Mesendoderm (in vitro differentiated cells): ENCODE measurements at regions not wholly inside any gene's neighbourhood (a gene's known extent, or its start where the extent isn't known, plus 50 kb on each side); places are given as distances from the start of the nearest gene placed in this dataset.

Experiments
- DNase-seq: peaks from one replicate; pipeline ENCODE4 v3.0.0; 2013
- H2AK5ac ChIP-seq: 2 replicates; pipeline ENCODE4 v1.6.1; 2013; ENCODE audit warnings: low read length, inconsistent platforms
- H2BK120ac ChIP-seq: 2 replicates; pipeline ENCODE4 v1.6.1; 2013; ENCODE audit warnings: low read depth, mild to moderate bottlenecking, low read length, moderate library complexity, mixed read lengths
- H2BK15ac ChIP-seq: replicated peaks from 2 replicates; pipeline ENCODE4 v1.6.1; 2013; ENCODE audit warnings: low read depth, mild to moderate bottlenecking, moderate library complexity
- H2BK5ac ChIP-seq: 2 replicates; pipeline ENCODE4 v1.6.1; 2013; ENCODE audit warnings: low read length, inconsistent platforms
- H3K18ac ChIP-seq: 2 replicates; pipeline ENCODE4 v1.6.1; 2013; ENCODE audit warnings: mild to moderate bottlenecking, low read length, mixed read lengths
- H3K23ac ChIP-seq: one replicate; pipeline ENCODE4 v1.6.1; 2013; ENCODE audit warnings: low read length
- H3K27ac ChIP-seq: 2 replicates; pipeline ENCODE4 v1.5.1; 2013; ENCODE audit warnings: low read depth, mild to moderate bottlenecking, inconsistent platforms, low read length, moderate library complexity
- H3K27me3 ChIP-seq: 2 replicates; pipeline ENCODE4 v1.6.1; 2013; ENCODE audit warnings: low read length, control low read depth, mild to moderate bottlenecking, inconsistent platforms; ENCODE audit not compliant: insufficient read depth, poor library complexity
- H3K36me3 ChIP-seq: 2 replicates; pipeline ENCODE4 v1.6.1; 2013; ENCODE audit warnings: low read length, inconsistent platforms; ENCODE audit not compliant: control insufficient read depth, insufficient read depth
- H3K4ac ChIP-seq: one replicate; pipeline ENCODE4 v1.6.1; 2013; ENCODE audit warnings: low read depth, mild to moderate bottlenecking, low read length, moderate library complexity
- H3K4me1 ChIP-seq: 2 replicates; pipeline ENCODE4 v1.6.1; 2013; ENCODE audit warnings: low read depth, low read length, inconsistent platforms; ENCODE audit not compliant: control insufficient read depth
- H3K4me2 ChIP-seq: 2 replicates; pipeline ENCODE4 v1.6.1; 2013; ENCODE audit warnings: low read length
- H3K4me3 ChIP-seq: 2 replicates; pipeline ENCODE4 v1.5.1; 2013; ENCODE audit warnings: mild to moderate bottlenecking, low read length
- H3K56ac ChIP-seq: one replicate; pipeline ENCODE4 v1.6.1; 2013; ENCODE audit warnings: low read length
- H3K79me1 ChIP-seq: 2 replicates; pipeline ENCODE4 v1.6.1; 2013; ENCODE audit warnings: low read length, inconsistent platforms
- H3K79me2 ChIP-seq: 2 replicates; pipeline ENCODE4 v1.6.1; 2013; ENCODE audit warnings: mild to moderate bottlenecking, low read length; ENCODE audit not compliant: control insufficient read depth, insufficient read depth
- H3K9ac ChIP-seq: 2 replicates; pipeline ENCODE4 v1.6.1; 2013; ENCODE audit warnings: low read length, inconsistent platforms
- H4K5ac ChIP-seq: one replicate; pipeline ENCODE4 v1.6.1; 2013; ENCODE audit warnings: low read length
- H4K8ac ChIP-seq: one replicate; pipeline ENCODE4 v1.6.1; 2013; ENCODE audit warnings: low read depth, mild to moderate bottlenecking, control low read depth, low read length, moderate library complexity
- WGBS: extraction: QIAGEN DNeasy Blood & Tissue Kit; methylation state at CpG from one replicate; pipeline ENCODE4 v1.1.7; 2013; ENCODE audit warnings: low lambda C conversion rate, missing lambda C conversion rate; ENCODE audit not compliant: insufficient coverage; ENCODE audit errors: extremely low coverage; 5-methylcytosine and 5-hydroxymethylcytosine counted together

GRCh38 chr2:61721382-61721781 lies 132.5 kb downstream of the FAM161A start:
- Histone ChIP-seq H3K79me2 (no peaks in the 10 kb centered on the region), H3K9ac (no peak overlapping the region), H3K23ac (no peak overlapping the region), H3K4me1 (no peaks in the 10 kb centered on the region), H3K4me3 (no peak overlapping the region), H3K56ac (no peak overlapping the region), H2BK5ac (no peak overlapping the region), H3K27me3 (no peaks in the 10 kb centered on the region), H2BK15ac (no peak overlapping the region), H4K8ac (no peak overlapping the region), H4K5ac (no peak overlapping the region), H3K4me2 (no peak overlapping the region), H2BK120ac (no peak overlapping the region), H2AK5ac (no peak overlapping the region), H3K27ac (no peak overlapping the region), H3K36me3 (no peaks in the 10 kb centered on the region), H3K4ac (no peak overlapping the region), H3K79me1 (no peaks in the 10 kb centered on the region), H3K18ac (no peak overlapping the region)
- no CpG with 5 or more reads among the region's 2 CpGs for WGBS
- no peak for DNase-seq

- no peak for DNase-seq
- WGBS: no CpG with 5 or more reads among the region's 3 CpGs
These were observed 132.9 kb downstream of the FAM161A start for GRCh38 chr2:61720911-61721310.

GRCh38 chr2:61718965-61719364 lies 134.9 kb downstream of the FAM161A start:
- no peak overlapping the region for H4K5ac ChIP-seq
- H2BK5ac ChIP-seq: no peak overlapping the region
- no peak overlapping the region for H3K4me2 ChIP-seq
- H3K4me3 ChIP-seq: no peak overlapping the region
- no peak overlapping the region for H2BK15ac ChIP-seq
- no peaks in the 10 kb centered on the region for H3K79me2 ChIP-seq
- H3K23ac ChIP-seq: no peak overlapping the region
- DNase-seq: no peak
- no peaks in the 10 kb centered on the region for H3K4me1 ChIP-seq
- H3K36me3 ChIP-seq: no peaks in the 10 kb centered on the region
- no peaks in the 10 kb centered on the region for H3K79me1 ChIP-seq
- no peak overlapping the region for H3K18ac ChIP-seq
- H3K4ac ChIP-seq: no peak overlapping the region
- no peak overlapping the region for H3K56ac ChIP-seq
- H2BK120ac ChIP-seq: no peak overlapping the region
- no peaks in the 10 kb centered on the region for H3K27me3 ChIP-seq
- no peak overlapping the region for H3K9ac ChIP-seq
- no peak overlapping the region for H4K8ac ChIP-seq
- no CpG with 5 or more reads among the region's 5 CpGs for WGBS
- H3K27ac ChIP-seq: no peak overlapping the region
- no peak overlapping the region for H2AK5ac ChIP-seq

More at GRCh38 chr2:61720911-61721310, 132.9 kb downstream of the FAM161A start:
- no peak overlapping the region for H3K9ac ChIP-seq
- H3K4me3 ChIP-seq: no peak overlapping the region
- no peak overlapping the region for H3K4me2 ChIP-seq
- no peak overlapping the region for H4K5ac ChIP-seq
- no peaks in the 10 kb centered on the region for H3K79me2 ChIP-seq
- H3K4ac ChIP-seq: no peak overlapping the region
- no peak overlapping the region for H3K27ac ChIP-seq
- no peak overlapping the region for H2BK120ac ChIP-seq
- no peaks in the 10 kb centered on the region for H3K36me3 ChIP-seq
- H3K4me1 ChIP-seq: no peaks in the 10 kb centered on the region
- H3K27me3 ChIP-seq: no peaks in the 10 kb centered on the region
- H4K8ac ChIP-seq: no peak overlapping the region
- no peak overlapping the region for H3K18ac ChIP-seq
- no peak overlapping the region for H3K56ac ChIP-seq
- no peak overlapping the region for H2AK5ac ChIP-seq
- no peaks in the 10 kb centered on the region for H3K79me1 ChIP-seq
- H3K23ac ChIP-seq: no peak overlapping the region
- no peak overlapping the region for H2BK5ac ChIP-seq
- H2BK15ac ChIP-seq: no peak overlapping the region

GRCh38 chr2:61715506-61715905 lies 138.4 kb downstream of the FAM161A start:
- Histone ChIP-seq H2AK5ac (no peak overlapping the region), H3K27ac (no peak overlapping the region), H3K9ac (no peak overlapping the region), H4K5ac (no peak overlapping the region), H3K27me3 (no peaks in the 10 kb centered on the region), H3K23ac (no peak overlapping the region), H4K8ac (no peak overlapping the region), H3K4ac (no peak overlapping the region), H2BK5ac (no peak overlapping the region), H3K56ac (no peak overlapping the region), H2BK15ac (no peak overlapping the region), H3K4me3 (no peak overlapping the region), H3K4me2 (no peak overlapping the region), H3K4me1 (no peaks in the 10 kb centered on the region), H3K79me1 (no peaks in the 10 kb centered on the region), H3K36me3 (no peaks in the 10 kb centered on the region), H2BK120ac (no peak overlapping the region), H3K18ac (no peak overlapping the region), H3K79me2 (no peaks in the 10 kb centered on the region)
- no CpG with 5 or more reads among the region's 2 CpGs for WGBS
- no peak for DNase-seq

GRCh38 chr2:61714210-61714609 lies 139.7 kb downstream of the FAM161A start:
- Histone ChIP-seq H2AK5ac (no peak overlapping the region), H3K9ac (no peak overlapping the region), H3K79me1 (no peaks in the 10 kb centered on the region), H3K27ac (no peak overlapping the region), H3K4me2 (no peak overlapping the region), H2BK15ac (no peak overlapping the region), H2BK120ac (no peak overlapping the region), H3K36me3 (no peaks in the 10 kb centered on the region), H4K5ac (no peak overlapping the region), H3K23ac (no peak overlapping the region), H3K18ac (no peak overlapping the region), H3K4ac (no peak overlapping the region), H4K8ac (no peak overlapping the region), H3K27me3 (no peaks in the 10 kb centered on the region), H2BK5ac (no peak overlapping the region), H3K56ac (no peak overlapping the region), H3K4me3 (no peak overlapping the region), H3K79me2 (no peaks in the 10 kb centered on the region), H3K4me1 (no peaks in the 10 kb centered on the region)
- no peak for DNase-seq
- no CpG with 5 or more reads among the region's 5 CpGs for WGBS

GRCh38 chr2:61713457-61713856 lies 140.4 kb downstream of the FAM161A start:
- WGBS: no CpG with 5 or more reads among the region's 6 CpGs
- Histone ChIP-seq H3K18ac (no peak overlapping the region), H3K4me2 (no peak overlapping the region), H4K5ac (no peak overlapping the region), H3K4me1 (no peaks in the 10 kb centered on the region), H2BK120ac (no peak overlapping the region), H2AK5ac (no peak overlapping the region), H3K9ac (no peak overlapping the region), H3K79me2 (no peaks in the 10 kb centered on the region), H3K36me3 (no peaks in the 10 kb centered on the region), H3K4me3 (no peak overlapping the region), H3K79me1 (no peaks in the 10 kb centered on the region), H4K8ac (no peak overlapping the region), H3K27ac (no peak overlapping the region), H3K23ac (no peak overlapping the region), H2BK5ac (no peak overlapping the region), H3K56ac (no peak overlapping the region), H3K27me3 (no peaks in the 10 kb centered on the region), H3K4ac (no peak overlapping the region), H2BK15ac (no peak overlapping the region)
- no peak for DNase-seq
